ENCODE measurements at regions not wholly inside any gene's neighbourhood (a gene's known extent, or its start where the extent isn't known, plus 50 kb on each side); places are given as distances from the start of the nearest gene placed in this dataset.

DNA sequence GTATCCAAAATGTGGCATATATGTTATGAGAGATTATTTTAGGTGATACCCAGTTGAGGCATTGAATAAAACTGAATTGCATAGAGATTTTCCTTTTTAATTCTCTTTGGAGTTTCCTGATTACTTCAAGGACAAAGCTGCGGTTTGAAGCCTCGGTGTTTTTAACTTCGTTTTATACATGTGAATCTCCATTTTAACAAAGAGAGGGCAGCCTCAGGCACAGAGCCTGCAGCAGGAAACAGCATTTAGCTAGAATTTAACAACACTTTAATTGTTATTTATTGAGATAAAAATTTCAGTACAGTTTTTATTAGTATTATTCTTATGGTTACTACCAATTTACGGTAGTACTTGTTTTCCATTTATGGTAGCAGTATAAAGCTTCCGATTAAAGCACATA, 114.0 kb downstream of the KIF4B start:
- CTCF ChIA-PET, result no interaction called here
- in situ Hi-C loops (cut with HindIII; ENCODE audit: low pct_unique_long_range_greater_than_20kb, low sequenced_read_pairs), result no loop called here

DNA sequence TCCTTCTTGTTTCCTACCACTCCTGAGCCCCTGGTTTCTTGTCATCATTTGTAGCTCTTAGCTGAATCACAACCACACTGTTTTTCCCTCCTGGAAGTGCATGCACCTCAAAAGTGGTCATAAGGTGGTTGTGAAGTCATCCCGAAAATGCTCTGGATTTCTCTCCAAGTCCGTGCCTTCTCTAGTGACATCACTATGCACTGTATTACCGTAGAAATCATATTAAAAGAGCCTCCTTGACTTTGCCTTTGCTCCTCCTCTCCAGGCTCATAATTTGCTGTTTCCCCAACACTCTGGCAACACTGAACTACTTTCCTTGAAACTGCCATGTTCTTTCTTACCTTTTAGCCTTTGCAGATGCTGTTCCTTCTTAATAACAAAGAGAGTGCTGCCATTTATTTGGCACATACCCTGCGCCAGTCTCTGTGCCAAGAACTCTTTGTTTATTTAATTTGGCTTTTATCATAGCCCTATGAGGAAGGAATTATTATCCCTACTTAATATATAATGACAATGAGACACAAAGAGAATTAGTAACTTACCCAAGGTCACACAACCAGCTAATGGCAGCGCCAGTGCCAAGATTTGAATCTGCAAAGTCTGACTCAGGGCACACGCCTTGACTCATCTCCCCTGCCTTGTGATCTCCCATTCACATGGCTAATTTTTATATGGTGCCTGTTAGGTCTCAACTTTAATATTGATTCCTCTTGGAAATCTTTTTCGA, 115.4 kb downstream of the KIF4B start:
- intact Hi-C loops (cut with micrococcal nuclease; ENCODE audit: unreplicated experiment), result no loop called here
- DNase-seq (ENCODE audit: low read depth, low spot score) (no peak), ATAC-seq (no peak)
- Histone ChIP-seq H3K4me3 (ENCODE audit: low read depth in 2 of 2, low read length in 2 of 2) (no peak overlapping the region), H3K4me1 (ENCODE audit: control insufficient read depth, insufficient read depth, low read length) (no peaks in the 10 kb centered on the region), H3K27me3 (ENCODE audit: control insufficient read depth, insufficient read depth, low read length) (peaks cover 6% of the 10 kb centered on the region), H3K9me3 (ENCODE audit: control insufficient read depth, insufficient read depth, low read depth, low read length) (no peaks in the 10 kb centered on the region), H3K36me3 (ENCODE audit: control insufficient read depth, insufficient read depth, low read length) (no peaks in the 10 kb centered on the region), H3K27ac (ENCODE audit: low read length) (no peak overlapping the region)
- CTCF ChIA-PET, result no interaction called here
- TF ChIP-seq, protein P1, sequence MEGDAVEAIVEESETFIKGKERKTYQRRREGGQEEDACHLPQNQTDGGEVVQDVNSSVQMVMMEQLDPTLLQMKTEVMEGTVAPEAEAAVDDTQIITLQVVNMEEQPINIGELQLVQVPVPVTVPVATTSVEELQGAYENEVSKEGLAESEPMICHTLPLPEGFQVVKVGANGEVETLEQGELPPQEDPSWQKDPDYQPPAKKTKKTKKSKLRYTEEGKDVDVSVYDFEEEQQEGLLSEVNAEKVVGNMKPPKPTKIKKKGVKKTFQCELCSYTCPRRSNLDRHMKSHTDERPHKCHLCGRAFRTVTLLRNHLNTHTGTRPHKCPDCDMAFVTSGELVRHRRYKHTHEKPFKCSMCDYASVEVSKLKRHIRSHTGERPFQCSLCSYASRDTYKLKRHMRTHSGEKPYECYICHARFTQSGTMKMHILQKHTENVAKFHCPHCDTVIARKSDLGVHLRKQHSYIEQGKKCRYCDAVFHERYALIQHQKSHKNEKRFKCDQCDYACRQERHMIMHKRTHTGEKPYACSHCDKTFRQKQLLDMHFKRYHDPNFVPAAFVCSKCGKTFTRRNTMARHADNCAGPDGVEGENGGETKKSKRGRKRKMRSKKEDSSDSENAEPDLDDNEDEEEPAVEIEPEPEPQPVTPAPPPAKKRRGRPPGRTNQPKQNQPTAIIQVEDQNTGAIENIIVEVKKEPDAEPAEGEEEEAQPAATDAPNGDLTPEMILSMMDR (IDR thresholded peaks at IDR 0.05), result no peak
- TF ChIP-seq TCF7L2 (IDR thresholded peaks at IDR 0.05; ENCODE audit: low read depth, low read length), result no peak
- TF ChIP-seq, protein P2, sequence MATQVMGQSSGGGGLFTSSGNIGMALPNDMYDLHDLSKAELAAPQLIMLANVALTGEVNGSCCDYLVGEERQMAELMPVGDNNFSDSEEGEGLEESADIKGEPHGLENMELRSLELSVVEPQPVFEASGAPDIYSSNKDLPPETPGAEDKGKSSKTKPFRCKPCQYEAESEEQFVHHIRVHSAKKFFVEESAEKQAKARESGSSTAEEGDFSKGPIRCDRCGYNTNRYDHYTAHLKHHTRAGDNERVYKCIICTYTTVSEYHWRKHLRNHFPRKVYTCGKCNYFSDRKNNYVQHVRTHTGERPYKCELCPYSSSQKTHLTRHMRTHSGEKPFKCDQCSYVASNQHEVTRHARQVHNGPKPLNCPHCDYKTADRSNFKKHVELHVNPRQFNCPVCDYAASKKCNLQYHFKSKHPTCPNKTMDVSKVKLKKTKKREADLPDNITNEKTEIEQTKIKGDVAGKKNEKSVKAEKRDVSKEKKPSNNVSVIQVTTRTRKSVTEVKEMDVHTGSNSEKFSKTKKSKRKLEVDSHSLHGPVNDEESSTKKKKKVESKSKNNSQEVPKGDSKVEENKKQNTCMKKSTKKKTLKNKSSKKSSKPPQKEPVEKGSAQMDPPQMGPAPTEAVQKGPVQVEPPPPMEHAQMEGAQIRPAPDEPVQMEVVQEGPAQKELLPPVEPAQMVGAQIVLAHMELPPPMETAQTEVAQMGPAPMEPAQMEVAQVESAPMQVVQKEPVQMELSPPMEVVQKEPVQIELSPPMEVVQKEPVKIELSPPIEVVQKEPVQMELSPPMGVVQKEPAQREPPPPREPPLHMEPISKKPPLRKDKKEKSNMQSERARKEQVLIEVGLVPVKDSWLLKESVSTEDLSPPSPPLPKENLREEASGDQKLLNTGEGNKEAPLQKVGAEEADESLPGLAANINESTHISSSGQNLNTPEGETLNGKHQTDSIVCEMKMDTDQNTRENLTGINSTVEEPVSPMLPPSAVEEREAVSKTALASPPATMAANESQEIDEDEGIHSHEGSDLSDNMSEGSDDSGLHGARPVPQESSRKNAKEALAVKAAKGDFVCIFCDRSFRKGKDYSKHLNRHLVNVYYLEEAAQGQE (IDR thresholded peaks at IDR 0.05; ENCODE audit: insufficient read depth in 1 of 2, low read depth in 2 of 2, low read length in 1 of 2), result no peak
- TF ChIP-seq POLR2AphosphoS5 (IDR thresholded peaks at IDR 0.05; ENCODE audit: low read depth, low read length), result no peak
- TF ChIP-seq SIN3A (IDR thresholded peaks at IDR 0.05; ENCODE audit: borderline replicate concordance, insufficient read depth, low read depth, low read length), result no peak
- in situ Hi-C loops (cut with HindIII; ENCODE audit: low pct_unique_long_range_greater_than_20kb, low sequenced_read_pairs), result no loop called here
- POLR2A ChIA-PET, result no interaction called here
- no TSS peak for BruUV-seq (replicated peaks)

More for the DNA sequence above, 114.0 kb downstream of the KIF4B start:
- DNase-seq (ENCODE audit: low read depth, low spot score) (no peak), ATAC-seq (no peak)
- H3K36me3 ChIP-seq (ENCODE audit: control insufficient read depth, insufficient read depth, low read length), result no peaks in the 10 kb centered on the region
- BruUV-seq (replicated peaks), result no TSS peak
- H3K9me3 ChIP-seq (ENCODE audit: control insufficient read depth, insufficient read depth, low read depth, low read length), result no peaks in the 10 kb centered on the region
- no peak for TF ChIP-seq TCF7L2 (IDR thresholded peaks at IDR 0.05; ENCODE audit: low read depth, low read length)
- no peak for TF ChIP-seq POLR2AphosphoS5 (IDR thresholded peaks at IDR 0.05; ENCODE audit: low read depth, low read length)
- TF ChIP-seq, protein P1 (IDR thresholded peaks at IDR 0.05), result no peak
- TF ChIP-seq, protein P2 (IDR thresholded peaks at IDR 0.05; ENCODE audit: insufficient read depth in 1 of 2, low read depth in 2 of 2, low read length in 1 of 2), result no peak
- H3K4me3 ChIP-seq (ENCODE audit: low read depth in 2 of 2, low read length in 2 of 2), result no peak overlapping the region
- H3K27ac ChIP-seq (ENCODE audit: low read length), result no peak overlapping the region
- intact Hi-C loops (cut with micrococcal nuclease; ENCODE audit: unreplicated experiment), result no loop called here
- H3K27me3 ChIP-seq (ENCODE audit: control insufficient read depth, insufficient read depth, low read length), result peaks cover 4% of the 10 kb centered on the region
- POLR2A ChIA-PET, result no interaction called here
- H3K4me1 ChIP-seq (ENCODE audit: control insufficient read depth, insufficient read depth, low read length), result no peaks in the 10 kb centered on the region
